ENCODE measurements at regions not wholly inside any gene's neighbourhood (a gene's known extent, or its start where the extent isn't known, plus 50 kb on each side); places are given as distances from the start of the nearest gene placed in this dataset.

DNA sequence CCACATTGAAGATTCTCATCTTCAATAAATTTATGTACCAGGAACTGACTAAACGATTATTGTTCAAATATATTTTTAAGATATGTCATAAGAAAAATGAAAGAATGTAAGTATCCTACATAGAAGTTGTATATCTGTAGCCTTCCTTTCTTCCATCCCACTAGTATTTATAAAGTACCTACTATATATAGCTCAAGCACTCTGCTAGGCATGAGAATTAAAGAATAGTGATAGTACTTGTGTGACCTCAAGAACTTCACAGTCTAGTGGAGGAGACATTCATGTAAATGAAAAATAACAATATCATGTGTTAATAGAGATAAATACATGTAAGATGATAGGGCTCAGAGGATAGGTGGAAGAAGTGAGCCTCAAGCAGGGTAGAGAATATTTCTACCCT lies 201.0 kb upstream of the HMHB1 start:
- DNase-seq (ENCODE audit: low spot score), result no peak
- TF ChIP-seq, protein P1, sequence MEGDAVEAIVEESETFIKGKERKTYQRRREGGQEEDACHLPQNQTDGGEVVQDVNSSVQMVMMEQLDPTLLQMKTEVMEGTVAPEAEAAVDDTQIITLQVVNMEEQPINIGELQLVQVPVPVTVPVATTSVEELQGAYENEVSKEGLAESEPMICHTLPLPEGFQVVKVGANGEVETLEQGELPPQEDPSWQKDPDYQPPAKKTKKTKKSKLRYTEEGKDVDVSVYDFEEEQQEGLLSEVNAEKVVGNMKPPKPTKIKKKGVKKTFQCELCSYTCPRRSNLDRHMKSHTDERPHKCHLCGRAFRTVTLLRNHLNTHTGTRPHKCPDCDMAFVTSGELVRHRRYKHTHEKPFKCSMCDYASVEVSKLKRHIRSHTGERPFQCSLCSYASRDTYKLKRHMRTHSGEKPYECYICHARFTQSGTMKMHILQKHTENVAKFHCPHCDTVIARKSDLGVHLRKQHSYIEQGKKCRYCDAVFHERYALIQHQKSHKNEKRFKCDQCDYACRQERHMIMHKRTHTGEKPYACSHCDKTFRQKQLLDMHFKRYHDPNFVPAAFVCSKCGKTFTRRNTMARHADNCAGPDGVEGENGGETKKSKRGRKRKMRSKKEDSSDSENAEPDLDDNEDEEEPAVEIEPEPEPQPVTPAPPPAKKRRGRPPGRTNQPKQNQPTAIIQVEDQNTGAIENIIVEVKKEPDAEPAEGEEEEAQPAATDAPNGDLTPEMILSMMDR (IDR thresholded peaks at IDR 0.05; ENCODE audit: extremely low read depth, missing control alignments), result no peak

- DNase-seq (ENCODE audit: low spot score), result peak; percentile 51
- TF ChIP-seq, protein P1 (IDR thresholded peaks at IDR 0.05; ENCODE audit: extremely low read depth, missing control alignments), result no peak
Observed at GRCh38 chr5:143606043-143606752, 202.7 kb upstream of the NR3C1 start.

- TF ChIP-seq, protein P1 (IDR thresholded peaks at IDR 0.05; ENCODE audit: extremely low read depth, missing control alignments), result no peak
- DNase-seq (ENCODE audit: low spot score), result peak; percentile 34
Observed at GRCh38 chr5:143605403-143606005, 202.0 kb upstream of the NR3C1 start.

- no peak for DNase-seq (ENCODE audit: low spot score)
Observed at GRCh38 chr5:143601917-143602333, 198.4 kb upstream of the NR3C1 start.

DNA sequence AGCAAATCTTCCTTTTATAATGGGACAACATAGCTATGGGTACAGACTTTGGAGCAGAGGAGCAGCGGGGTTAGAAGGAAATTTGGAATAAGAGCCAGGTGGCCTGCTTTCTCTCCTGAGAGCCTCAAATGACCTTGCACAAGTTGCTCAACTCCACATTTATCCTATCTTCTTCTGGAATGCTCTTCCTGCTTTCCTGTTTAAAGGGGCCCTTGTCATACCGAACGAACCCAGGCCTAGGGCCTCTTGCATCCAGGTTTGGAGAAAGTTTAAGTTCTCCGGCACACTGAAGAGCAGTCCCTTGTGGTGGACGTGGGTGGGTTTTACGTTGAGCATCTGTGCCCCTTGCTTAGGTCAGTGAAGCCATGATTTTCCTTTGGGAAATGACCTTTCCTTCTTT lies 197.9 kb upstream of the NR3C1 start:
- no peak for DNase-seq (ENCODE audit: low spot score)
- TF ChIP-seq, protein P1 (IDR thresholded peaks at IDR 0.05; ENCODE audit: extremely low read depth, missing control alignments), result no peak

More at GRCh38 chr5:143601917-143602333, 198.4 kb upstream of the NR3C1 start:
- TF ChIP-seq, protein P1 (IDR thresholded peaks at IDR 0.05; ENCODE audit: extremely low read depth, missing control alignments), result no peak

DNA sequence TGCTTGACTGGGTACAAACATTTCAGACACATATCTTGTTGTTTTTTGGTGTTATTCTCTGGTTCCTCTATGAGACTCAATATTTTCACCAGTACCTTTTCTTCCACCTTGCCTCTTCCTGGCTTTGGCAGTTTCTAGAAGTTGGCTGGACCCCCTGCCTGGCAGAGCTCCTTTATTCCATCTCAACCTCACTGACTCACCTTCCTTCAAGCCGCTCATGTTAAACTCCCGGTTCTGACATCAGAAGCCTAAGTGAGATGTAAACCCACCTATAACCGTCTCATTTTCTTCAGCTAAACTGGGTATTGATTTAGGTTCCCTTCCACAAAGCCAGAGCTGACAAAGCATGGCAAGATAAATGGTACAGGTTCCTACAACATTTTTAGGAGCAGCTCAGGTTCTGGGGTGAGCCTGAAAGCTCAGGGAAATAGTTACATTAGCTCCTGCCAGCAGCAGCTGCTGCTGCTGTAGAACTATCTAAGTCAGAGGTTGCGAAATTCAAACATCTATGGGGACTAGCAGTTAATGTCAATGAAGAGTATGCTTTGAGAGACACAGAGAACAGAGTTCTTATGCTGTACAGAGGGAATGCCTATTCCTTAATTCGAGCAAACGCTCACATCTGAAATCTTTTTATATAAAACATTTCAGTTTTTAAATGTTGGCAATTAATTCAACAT lies 197.1 kb upstream of the NR3C1 start:
- TF ChIP-seq, protein P1 (IDR thresholded peaks at IDR 0.05; ENCODE audit: extremely low read depth, missing control alignments), result no peak
- no peak for DNase-seq (ENCODE audit: low spot score)

DNA sequence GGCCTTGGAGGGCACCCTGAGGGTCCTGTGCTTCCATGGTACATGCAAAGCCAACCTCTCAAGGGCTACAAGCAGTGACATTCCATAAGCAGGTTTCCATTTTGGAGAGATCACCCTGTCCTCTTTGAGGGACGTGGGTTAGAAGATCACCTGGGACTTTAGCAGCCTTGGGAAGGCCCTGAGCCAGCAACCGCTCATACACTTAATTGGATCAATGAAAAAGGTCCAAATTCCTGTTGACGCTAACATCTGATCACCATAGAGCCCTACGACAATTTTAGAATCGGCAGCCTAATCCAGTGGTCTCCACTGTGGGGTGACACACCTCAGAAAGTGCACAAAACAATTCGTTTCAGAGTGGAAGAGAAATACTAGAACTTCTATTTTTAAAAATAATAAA lies 196.0 kb upstream of the NR3C1 start:
- no peak for DNase-seq (ENCODE audit: low spot score)
- TF ChIP-seq, protein P1 (IDR thresholded peaks at IDR 0.05; ENCODE audit: extremely low read depth, missing control alignments), result no peak

All from GM20000 (cell line).